ENCODE measurements at regions not wholly inside any gene's neighbourhood (a gene's known extent, or its start where the extent isn't known, plus 50 kb on each side); places are given as distances from the start of the nearest gene placed in this dataset.

GRCh38 chr7:69349291-69349690 lies 249.0 kb upstream of the AUTS2 start:
- TF ChIP-seq CTCF (IDR thresholded peaks at IDR 0.05; ENCODE audit: low read length), result no peak
- TF ChIP-seq EZH2 (optimal IDR thresholded peaks at IDR 0.05; ENCODE audit: low read depth, low read length), result no peak
